ENCODE measurements at regions not wholly inside any gene's neighbourhood (a gene's known extent, or its start where the extent isn't known, plus 50 kb on each side); places are given as distances from the start of the nearest gene placed in this dataset.

- no peak overlapping the region for H3K27ac ChIP-seq (ENCODE audit: insufficient read depth, low read depth, low read length)
- CTCF ChIA-PET = interaction anchor here (1.1 to 1.4 kb wide), 2 partner anchors 363 to 590 kb away, joined by 3 to 5 read pairs; no protein-coding TSS in a partner anchor
- no peak overlapping the region for H3K4me2 ChIP-seq (ENCODE audit: insufficient read depth, low read length)
- BruUV-seq (replicated peaks) = no TSS peak
- H4K20me1 ChIP-seq (replicated peaks; ENCODE audit: control insufficient read depth, extremely low read depth, insufficient read depth, low read length) = no peaks in the 10 kb centered on the region
- H3K79me2 ChIP-seq (ENCODE audit: control insufficient read depth, insufficient read depth, low read length) = no peaks in the 10 kb centered on the region
- dilution Hi-C loops (cut with MboI; ENCODE audit: extremely low pct_ligation_motif_present, low sequenced_read_pairs) (no loop called here), intact Hi-C loops (cut with micrococcal nuclease) (no loop called here)
- DNase-seq (ENCODE audit: low read depth, low spot score) (no peak), FAIRE-seq (no peak)
- H3K9me3 ChIP-seq (replicated peaks; ENCODE audit: control insufficient read depth, insufficient read depth, low read length) = no peaks in the 10 kb centered on the region
- no peak overlapping the region for H3K9ac ChIP-seq (replicated peaks; ENCODE audit: extremely low read depth, insufficient read depth, low read length)
- no peaks in the 10 kb centered on the region for H3K4me1 ChIP-seq (ENCODE audit: control insufficient read depth, extremely low read depth, insufficient read depth, low read length)
- no peaks in the 10 kb centered on the region for H3K36me3 ChIP-seq (ENCODE audit: control insufficient read depth in 2 of 2, extremely low read depth in 1 of 2, insufficient read depth in 2 of 2, low read length in 2 of 2)
- no peaks in the 10 kb centered on the region for H3K27me3 ChIP-seq (ENCODE audit: control insufficient read depth in 2 of 2, insufficient read depth in 2 of 2, low read length in 2 of 2)
- H2AFZ ChIP-seq (ENCODE audit: low read depth, low read length) = no peak overlapping the region
- no peak for TF ChIP-seq JUN (IDR thresholded peaks at IDR 0.05; ENCODE audit: borderline replicate concordance, insufficient read depth, insufficient read length, low read depth)
- no peak for TF ChIP-seq POLR2AphosphoS5 (IDR thresholded peaks at IDR 0.05; ENCODE audit: insufficient read depth, low read depth, low read length)
- no peak for TF ChIP-seq GATA2 (IDR thresholded peaks at IDR 0.05; ENCODE audit: insufficient read depth, insufficient read length, low read depth, low read length)
- TF ChIP-seq CTCF (IDR thresholded peaks at IDR 0.05; ENCODE audit: extremely low read depth in 1 of 2, insufficient read depth in 1 of 2, low read depth in 1 of 2, low read length in 2 of 2) = no peak
- TF ChIP-seq, protein P1, sequence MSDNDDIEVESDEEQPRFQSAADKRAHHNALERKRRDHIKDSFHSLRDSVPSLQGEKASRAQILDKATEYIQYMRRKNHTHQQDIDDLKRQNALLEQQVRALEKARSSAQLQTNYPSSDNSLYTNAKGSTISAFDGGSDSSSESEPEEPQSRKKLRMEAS (IDR thresholded peaks at IDR 0.05; ENCODE audit: insufficient read depth, insufficient read length) = no peak
- no peak for TF ChIP-seq FOS (IDR thresholded peaks at IDR 0.05; ENCODE audit: borderline replicate concordance, insufficient read depth, low read length)
- TF ChIP-seq POLR2A (IDR thresholded peaks at IDR 0.05; ENCODE audit: low read depth, low read length) = no peak
- TF ChIP-seq MYC (IDR thresholded peaks at IDR 0.05; ENCODE audit: low read depth, low read length) = no peak
- TF ChIP-seq EZH2 (IDR thresholded peaks at IDR 0.05; ENCODE audit: borderline replicate concordance, low read depth, low read length, severe bottlenecking) = no peak
- no peaks in the 10 kb centered on the region for H3K9me1 ChIP-seq (replicated peaks; ENCODE audit: control insufficient read depth, extremely low read depth, insufficient read depth, low read length)
- POLR2A ChIA-PET = no interaction called here
- no peak overlapping the region for H3K4me3 ChIP-seq (replicated peaks in 1 of 3; ENCODE audit: insufficient read depth in 1 of 3, low read depth in 1 of 3, low read length in 3 of 3)
Measured at GRCh38 chr5:104171958-104172690, 609.5 kb upstream of the NUDT12 start.

All from endothelial cell of umbilical vein (primary cell).